Calu3 (cell line): ENCODE measurements at regions not wholly inside any gene's neighbourhood (a gene's known extent, or its start where the extent isn't known, plus 50 kb on each side); places are given as distances from the start of the nearest gene placed in this dataset.

ENCODE experiments used
- BruUV-seq: library from RNA; stranded (reverse); fragments of 400-500 nt; replicated peaks from 2 replicates; lab custom pipeline; 2021; lab: Mats Ljungman, UMichigan
- CTCF ChIA-PET: fragments of 300-600 bp; sonication (Branson Sonifier 250); formaldehyde crosslinking; loops from one replicate; lab custom pipeline; 2022; ENCODE audit warnings: antibody characterized with exemption; lab: Charles Lee
- DNase-seq: peaks from one replicate; pipeline ENCODE4 v3.0.0; 2022
- H3K27ac Mint-ChIP-seq: one replicate; pipeline ENCODE4 v1.8.0; 2022; ENCODE audit warnings: mixed read lengths; ENCODE audit not compliant: unreplicated experiment
- H3K27me3 Mint-ChIP-seq: one replicate; pipeline ENCODE4 v1.8.0; 2022; ENCODE audit warnings: mixed read lengths; ENCODE audit not compliant: unreplicated experiment
- H3K36me3 Mint-ChIP-seq: one replicate; pipeline ENCODE4 v1.8.0; 2022; ENCODE audit warnings: mild to moderate bottlenecking, moderate library complexity, mixed read lengths; ENCODE audit not compliant: insufficient read depth, unreplicated experiment
- H3K4me1 Mint-ChIP-seq: one replicate; pipeline ENCODE4 v1.8.0; 2022; ENCODE audit warnings: mild to moderate bottlenecking, low read depth, mixed read lengths; ENCODE audit not compliant: unreplicated experiment
- H3K4me3 Mint-ChIP-seq: one replicate; pipeline ENCODE4 v1.8.0; 2022; ENCODE audit warnings: mild to moderate bottlenecking, low read depth, moderate library complexity, mixed read lengths; ENCODE audit not compliant: unreplicated experiment
- H3K9me3 Mint-ChIP-seq: one replicate; pipeline ENCODE4 v1.8.0; 2022; ENCODE audit warnings: low read depth, mixed read lengths; ENCODE audit not compliant: unreplicated experiment
- CTCF ChIP-seq: fragments of 200-600 bp; IDR thresholded peaks from one replicate; pipeline ENCODE4 v1.8.0; 2022; ENCODE audit warnings: antibody characterized with exemption; ENCODE audit not compliant: unreplicated experiment
- intact Hi-C: fragments of 100-400 bp; cut with micrococcal nuclease; formaldehyde crosslinking; loops from one replicate; pipeline ENCODE4 v1.10.0; 2022; ENCODE audit not compliant: unreplicated experiment

- Mint-ChIP-seq H3K36me3 (no peaks in the 10 kb centered on the region), H3K27ac (no peak overlapping the region), H3K4me3 (no peak overlapping the region), H3K4me1 (no peaks in the 10 kb centered on the region), H3K9me3 (peaks cover 2% of the 10 kb centered on the region), H3K27me3 (no peaks in the 10 kb centered on the region)
- BruUV-seq, result no TSS peak
- no peak for DNase-seq
- no peak for TF ChIP-seq CTCF
- CTCF ChIA-PET, result no interaction called here
- intact Hi-C loops, result no loop called here
These were observed 306.7 kb upstream of the ACVR2A start for GRCh38 chr2:147538088-147538487.

- BruUV-seq, result no TSS peak
- Mint-ChIP-seq H3K27ac (no peak overlapping the region), H3K9me3 (no peaks in the 10 kb centered on the region), H3K4me3 (no peak overlapping the region), H3K27me3 (no peaks in the 10 kb centered on the region), H3K4me1 (peaks cover 1% of the 10 kb centered on the region), H3K36me3 (no peaks in the 10 kb centered on the region)
- no peak for DNase-seq
- CTCF ChIA-PET, result no interaction called here
- intact Hi-C loops, result no loop called here
- TF ChIP-seq CTCF, result no peak
These were observed 313.6 kb upstream of the ACVR2A start for GRCh38 chr2:147531269-147531668.

- Mint-ChIP-seq H3K27me3 (no peaks in the 10 kb centered on the region), H3K36me3 (no peaks in the 10 kb centered on the region), H3K9me3 (no peaks in the 10 kb centered on the region), H3K27ac (no peak overlapping the region), H3K4me3 (no peak overlapping the region), H3K4me1 (peaks cover 10% of the 10 kb centered on the region)
- CTCF ChIA-PET, result no interaction called here
- intact Hi-C loops, result no loop called here
- no TSS peak for BruUV-seq
- no peak for TF ChIP-seq CTCF
- no peak for DNase-seq
These were observed 314.8 kb upstream of the ACVR2A start for GRCh38 chr2:147530033-147530432.

GRCh38 chr2:147525819-147526489 lies 318.9 kb upstream of the ACVR2A start:
- Mint-ChIP-seq H3K36me3 (no peaks in the 10 kb centered on the region), H3K27ac (no peak overlapping the region), H3K9me3 (peaks cover 4% of the 10 kb centered on the region), H3K4me3 (no peak overlapping the region), H3K27me3 (no peaks in the 10 kb centered on the region), H3K4me1 (peaks cover 10% of the 10 kb centered on the region)
- CTCF ChIA-PET, result interaction anchor here (0.6 to 1.0 kb wide), 3 partner anchors 103 to 477 kb away, joined by 3 read pairs; no protein-coding TSS in a partner anchor
- no peak for TF ChIP-seq CTCF
- BruUV-seq, result no TSS peak
- intact Hi-C loops, result no loop called here
- DNase-seq, result no peak
